PFSK-1 (cell line): ENCODE measurements at regions not wholly inside any gene's neighbourhood (a gene's known extent, or its start where the extent isn't known, plus 50 kb on each side); places are given as distances from the start of the nearest gene placed in this dataset.

Experiments
- POLR2AphosphoS5 ChIP-seq: IDR thresholded peaks from 2 replicates; pipeline ENCODE4 v1.6.1; 2012; ENCODE audit warnings: low read depth, mild to moderate bottlenecking, control low read depth, low read length, moderate library complexity
- REST ChIP-seq, 2 experiments: IDR thresholded peaks; 2 replicates each; pipeline versions ENCODE4 v1.6.1 to v1.8.0; 2011 to 2012; ENCODE audit warnings: low read depth in 2 of 2, low read length in 2 of 2, control low read depth in 1 of 2, inconsistent platforms in 1 of 2, mild to moderate bottlenecking in 1 of 2, moderate library complexity in 1 of 2; ENCODE audit not compliant: insufficient read depth in 1 of 2
- SIN3A ChIP-seq: IDR thresholded peaks from 2 replicates; pipeline ENCODE4 v1.6.1; 2012; ENCODE audit warnings: mild to moderate bottlenecking, low read length, moderate library complexity, borderline replicate concordance; ENCODE audit not compliant: insufficient read depth

GRCh38 chr10:20535897-20536881 is 360.9 kb downstream of the NEBL start:
- no peak for TF ChIP-seq SIN3A
- no peak for TF ChIP-seq REST (IDR thresholded peaks at IDR 0.05; ENCODE audit: insufficient read depth in 1 of 2, low read depth in 2 of 2, low read length in 2 of 2)
- TF ChIP-seq POLR2AphosphoS5 = no peak
